ENCODE measurements at regions not wholly inside any gene's neighbourhood (a gene's known extent, or its start where the extent isn't known, plus 50 kb on each side); places are given as distances from the start of the nearest gene placed in this dataset.

- intact Hi-C loops (cut with micrococcal nuclease) (no loop called here), in situ Hi-C loops (cut with MboI) (no loop called here)
- no peaks in the 10 kb centered on the region for H4K20me1 ChIP-seq (replicated peaks; ENCODE audit: control insufficient read depth, insufficient read depth, low read length)
- no peaks in the 10 kb centered on the region for H3K9me3 ChIP-seq (replicated peaks; ENCODE audit: control insufficient read depth, insufficient read depth, low read depth, low read length)
- ATAC-seq: no peak
- H3K9me1 ChIP-seq (ENCODE audit: control insufficient read depth, insufficient read depth, low read length): no peaks in the 10 kb centered on the region
- TF ChIP-seq GATAD2B (IDR thresholded peaks at IDR 0.05; ENCODE audit: borderline replicate concordance) (no peak), POLR2G (IDR thresholded peaks at IDR 0.05; ENCODE audit: low read depth, low read length) (no peak), NFE2L1 (tag; IDR thresholded peaks at IDR 0.05; ENCODE audit: borderline replicate concordance, low read depth) (no peak), RHOXF2B (CRISPR knock-in tag; conservative IDR thresholded peaks at IDR 0.05) (no peak), L3MBTL2 (IDR thresholded peaks at IDR 0.05) (no peak)
- no TSS peak for BruUV-seq (replicated peaks)
- H3K36me3 ChIP-seq (ENCODE audit: control insufficient read depth, insufficient read depth, low read length): no peaks in the 10 kb centered on the region
- no peak overlapping the region for H2AFZ ChIP-seq (ENCODE audit: low read depth, low read length)
- 2% methylated on average over 12 of the region's 15 CpGs for WGBS (ENCODE audit: insufficient coverage, low coverage, missing lambda C conversion rate)
- H3K79me2 ChIP-seq (ENCODE audit: control insufficient read depth, insufficient read depth, low read length): no peaks in the 10 kb centered on the region
- H3K27me3 ChIP-seq (ENCODE audit: control insufficient read depth in 2 of 2, insufficient read depth in 2 of 2, low read length in 2 of 2): peaks cover 2 to 12% of the 10 kb centered on the region in 2 experiments; a peak in 3 of 5 replicates
- no peak overlapping the region for H3K4me2 ChIP-seq (ENCODE audit: insufficient read depth, low read length)
- no peak overlapping the region for H3K9ac ChIP-seq (ENCODE audit: insufficient read depth in 1 of 2, low read depth in 2 of 2, low read length in 2 of 2)
- no peak for FAIRE-seq
- ChIA-PET CTCF (ENCODE audit: low intra/inter-chr PET ratio) (no interaction called here), POLR2A (interaction anchor here (0.6 to 1.0 kb wide), 3 partner anchors 13 to 712 kb away, joined by 3 read pairs; no protein-coding TSS in a partner anchor)
- H3K4me3 ChIP-seq: no peak overlapping the region
- no peak for DNase-seq (ENCODE audit: extremely low read depth in 1 of 4, low spot score in 3 of 4)
- H3K4me1 ChIP-seq (replicated peaks in 1 of 2; ENCODE audit: control insufficient read depth in 2 of 2, insufficient read depth in 2 of 2, low read length in 2 of 2): no peaks in the 10 kb centered on the region
- no peak overlapping the region for H3K27ac ChIP-seq (ENCODE audit: extremely low read depth, low read depth, low read length)
These were observed 655.0 kb upstream of the MGMT start for GRCh38 chr10:128812000-128812399.

GRCh38 chr10:128813574-128813973 lies 653.5 kb upstream of the MGMT start:
- FAIRE-seq: no peak
- no peak for ATAC-seq
- Histone ChIP-seq H3K4me1 (replicated peaks in 1 of 2; ENCODE audit: control insufficient read depth in 2 of 2, insufficient read depth in 2 of 2, low read length in 2 of 2) (no peaks in the 10 kb centered on the region), H4K20me1 (replicated peaks; ENCODE audit: control insufficient read depth, insufficient read depth, low read length) (no peaks in the 10 kb centered on the region), H2AFZ (ENCODE audit: low read depth, low read length) (no peak overlapping the region), H3K4me3 (no peak overlapping the region), H3K4me2 (ENCODE audit: insufficient read depth, low read length) (no peak overlapping the region), H3K27me3 (ENCODE audit: control insufficient read depth in 2 of 2, insufficient read depth in 2 of 2, low read length in 2 of 2) (peaks cover 2 to 7% of the 10 kb centered on the region in 2 experiments; a peak in 3 of 5 replicates), H3K9me1 (ENCODE audit: control insufficient read depth, insufficient read depth, low read length) (no peaks in the 10 kb centered on the region), H3K36me3 (ENCODE audit: control insufficient read depth, insufficient read depth, low read length) (no peaks in the 10 kb centered on the region), H3K27ac (ENCODE audit: extremely low read depth, low read depth, low read length) (no peak overlapping the region), H3K9me3 (replicated peaks; ENCODE audit: control insufficient read depth, insufficient read depth, low read depth, low read length) (no peaks in the 10 kb centered on the region), H3K9ac (ENCODE audit: insufficient read depth in 1 of 2, low read depth in 2 of 2, low read length in 2 of 2) (no peak overlapping the region), H3K79me2 (ENCODE audit: control insufficient read depth, insufficient read depth, low read length) (no peaks in the 10 kb centered on the region)
- POLR2A ChIA-PET: no interaction called here
- intact Hi-C loops (cut with micrococcal nuclease) (no loop called here), in situ Hi-C loops (cut with MboI) (no loop called here)
- CTCF ChIA-PET (ENCODE audit: low intra/inter-chr PET ratio): no interaction called here
- BruUV-seq (replicated peaks): no TSS peak
- DNase-seq (ENCODE audit: extremely low read depth in 1 of 4, low spot score in 3 of 4): no peak
- 6% methylated on average over 3 of the region's 3 CpGs for WGBS (ENCODE audit: insufficient coverage, low coverage, missing lambda C conversion rate)
- TF ChIP-seq SMAD4 (CRISPR knock-in tag; conservative IDR thresholded peaks at IDR 0.05) (no peak), ZBTB12 (CRISPR knock-in tag; IDR thresholded peaks at IDR 0.05) (no peak), RUNX1 (IDR thresholded peaks at IDR 0.05; ENCODE audit: low read depth) (no peak), NFRKB (IDR thresholded peaks at IDR 0.05; ENCODE audit: low read depth) (no peak), PHB2 (IDR thresholded peaks at IDR 0.05; ENCODE audit: low read depth) (no peak), ZNF217 (CRISPR knock-in tag; IDR thresholded peaks at IDR 0.05) (no peak), THAP12 (CRISPR knock-in tag; IDR thresholded peaks at IDR 0.05) (no peak)
- TF ChIP-seq, protein P1, sequence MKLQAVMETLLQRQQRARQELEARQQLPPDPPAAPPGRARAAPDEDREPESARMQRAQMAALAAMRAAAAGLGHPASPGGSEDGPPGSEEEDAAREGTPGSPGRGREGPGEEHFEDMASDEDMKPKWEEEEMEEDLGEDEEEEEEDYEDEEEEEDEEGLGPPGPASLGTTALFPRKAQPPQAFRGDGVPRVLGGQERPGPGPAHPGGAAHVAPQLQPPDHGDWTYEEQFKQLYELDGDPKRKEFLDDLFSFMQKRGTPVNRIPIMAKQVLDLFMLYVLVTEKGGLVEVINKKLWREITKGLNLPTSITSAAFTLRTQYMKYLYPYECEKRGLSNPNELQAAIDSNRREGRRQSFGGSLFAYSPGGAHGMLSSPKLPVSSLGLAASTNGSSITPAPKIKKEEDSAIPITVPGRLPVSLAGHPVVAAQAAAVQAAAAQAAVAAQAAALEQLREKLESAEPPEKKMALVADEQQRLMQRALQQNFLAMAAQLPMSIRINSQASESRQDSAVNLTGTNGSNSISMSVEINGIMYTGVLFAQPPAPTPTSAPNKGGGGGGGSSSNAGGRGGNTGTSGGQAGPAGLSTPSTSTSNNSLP (IDR thresholded peaks at IDR 0.05; ENCODE audit: borderline replicate concordance, low read depth, low read length): no peak

Measured in K562 (cell line).